Transverse colon (tissue), 4 donors: ENCODE measurements at regions not wholly inside any gene's neighbourhood (a gene's known extent, or its start where the extent isn't known, plus 50 kb on each side); places are given as distances from the start of the nearest gene placed in this dataset.

Experiments used
- DNase-seq: peaks from one replicate; pipeline ENCODE4 v3.0.0-alpha.2; 2019
- H3K27ac ChIP-seq, 4 donors: fragments of 200-600 bp; sonication (generic); 2 replicates each; pipeline ENCODE4 v1.5.1; 2016 to 2018; ENCODE audit warnings: inconsistent platforms in 4 of 4
- H3K27me3 ChIP-seq: fragments of 200-600 bp; sonication (generic); 2 replicates; pipeline ENCODE4 v1.5.1; 2017; ENCODE audit warnings: inconsistent platforms
- H3K36me3 ChIP-seq, 4 donors: fragments of 200-600 bp; sonication (generic); 2 replicates each; pipeline ENCODE4 v1.5.1; 2017 to 2019; ENCODE audit warnings: inconsistent platforms in 4 of 4
- H3K4me1 ChIP-seq, 4 donors: fragments of 200-600 bp; sonication (generic); 2 replicates each; pipeline ENCODE4 v1.5.1; 2017 to 2020; ENCODE audit warnings: inconsistent platforms in 4 of 4
- H3K4me3 ChIP-seq, 4 donors: fragments of 200-600 bp; sonication (generic); 1 replicate in 1 of 4; 2 replicates in 3 of 4; pipeline versions ENCODE4 v1.5.1 to v1.6.1; 2017 to 2019; ENCODE audit warnings: inconsistent platforms in 4 of 4
- H3K9me3 ChIP-seq, 2 donors: fragments of 200-600 bp; sonication (generic); 2 replicates each; pipeline ENCODE4 v1.5.1; 2017 to 2019; ENCODE audit warnings: inconsistent platforms in 2 of 2
- EP300 ChIP-seq: sonication (generic); formaldehyde crosslinking; IDR thresholded peaks from one replicate; pipeline ENCODE4 v1.6.1; 2017; ENCODE audit warnings: antibody characterized with exemption, low read depth
- POLR2A ChIP-seq: fragments of 450-650 bp; IDR thresholded peaks from one replicate; pipeline ENCODE4 v1.6.1; 2016; ENCODE audit warnings: antibody characterized with exemption, mild to moderate bottlenecking, moderate library complexity
- POLR2AphosphoS5 ChIP-seq, 3 donors: sonication (generic); formaldehyde crosslinking; IDR thresholded peaks; one replicate each; pipeline ENCODE4 v1.6.1; 2016; ENCODE audit warnings: antibody characterized with exemption in 3 of 3
- WGBS, 2 donors: methylation state at CpG; one replicate each; pipeline ENCODE4 v1.1.5; 2018; ENCODE audit warnings: low coverage in 1 of 2; 5-methylcytosine and 5-hydroxymethylcytosine counted together
- in situ Hi-C, 4 donors: fragments of 200-750 bp; cut with MboI; loops; one replicate each; pipeline versions ENCODE4 v1.15.0 to v1.15.1; 2017; ENCODE audit warnings: low sequenced_read_pairs in 3 of 4, low pct_ligation_motif_present in 1 of 4, low pct_unique_long_range_greater_than_20kb in 1 of 4
- intact Hi-C: fragments of 100-400 bp; cut with DNase I; formaldehyde crosslinking; loops from one replicate; pipeline ENCODE4 v1.15.1; 2023; ENCODE audit warnings: low total_unique reads
- TF ChIP-seq, protein P1 (sequence below), 5 experiments: fragments of 200-600 bp in 3 of 5; fragments of 450-650 bp in 2 of 5; sonication (generic) in 3 of 5; IDR thresholded peaks; 1 replicate in 2 of 5; 2 replicates in 3 of 5; pipeline ENCODE4 v1.5.1; 2016 to 2017; ENCODE audit warnings: antibody characterized with exemption in 5 of 5, inconsistent platforms in 3 of 5, mild to moderate bottlenecking in 2 of 5, moderate library complexity in 1 of 5

DNA sequence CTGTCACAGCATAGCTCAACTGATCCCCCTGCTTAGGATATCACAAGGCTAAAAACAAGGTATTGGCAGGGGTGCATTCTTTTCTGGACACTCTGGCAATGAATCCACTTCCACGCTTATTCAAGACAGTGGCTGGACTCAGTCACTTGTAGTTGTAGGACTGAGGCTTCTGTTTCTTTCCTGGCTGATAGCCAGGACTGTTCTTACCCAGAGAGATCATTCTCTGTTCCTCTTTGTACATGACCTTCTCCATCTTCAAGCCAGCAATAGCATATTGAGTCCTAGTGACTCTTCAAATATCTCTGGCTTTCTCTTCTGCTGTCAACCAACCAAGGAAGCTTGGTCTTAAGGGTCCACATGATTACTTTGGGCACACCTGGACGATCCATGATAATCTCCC lies 241.3 kb downstream of the RBM43 start:
- H3K9me3 ChIP-seq = no peaks in the 10 kb centered on the region
- H3K4me3 ChIP-seq = no peak overlapping the region
- H3K27me3 ChIP-seq = no peaks in the 10 kb centered on the region
- DNase-seq = no peak
- H3K4me1 ChIP-seq = no peaks in the 10 kb centered on the region
- TF ChIP-seq POLR2A (no peak), POLR2AphosphoS5 (IDR thresholded peaks at IDR 0.05) (no peak), EP300 (no peak)
- TF ChIP-seq, protein P1, sequence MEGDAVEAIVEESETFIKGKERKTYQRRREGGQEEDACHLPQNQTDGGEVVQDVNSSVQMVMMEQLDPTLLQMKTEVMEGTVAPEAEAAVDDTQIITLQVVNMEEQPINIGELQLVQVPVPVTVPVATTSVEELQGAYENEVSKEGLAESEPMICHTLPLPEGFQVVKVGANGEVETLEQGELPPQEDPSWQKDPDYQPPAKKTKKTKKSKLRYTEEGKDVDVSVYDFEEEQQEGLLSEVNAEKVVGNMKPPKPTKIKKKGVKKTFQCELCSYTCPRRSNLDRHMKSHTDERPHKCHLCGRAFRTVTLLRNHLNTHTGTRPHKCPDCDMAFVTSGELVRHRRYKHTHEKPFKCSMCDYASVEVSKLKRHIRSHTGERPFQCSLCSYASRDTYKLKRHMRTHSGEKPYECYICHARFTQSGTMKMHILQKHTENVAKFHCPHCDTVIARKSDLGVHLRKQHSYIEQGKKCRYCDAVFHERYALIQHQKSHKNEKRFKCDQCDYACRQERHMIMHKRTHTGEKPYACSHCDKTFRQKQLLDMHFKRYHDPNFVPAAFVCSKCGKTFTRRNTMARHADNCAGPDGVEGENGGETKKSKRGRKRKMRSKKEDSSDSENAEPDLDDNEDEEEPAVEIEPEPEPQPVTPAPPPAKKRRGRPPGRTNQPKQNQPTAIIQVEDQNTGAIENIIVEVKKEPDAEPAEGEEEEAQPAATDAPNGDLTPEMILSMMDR (IDR thresholded peaks at IDR 0.05) = no peak
- in situ Hi-C loops = no loop called here
- no peaks in the 10 kb centered on the region for H3K36me3 ChIP-seq
- intact Hi-C loops = no loop called here
- H3K27ac ChIP-seq = no peak overlapping the region
- 63 to 70% methylated on average over 1 to 2 of the region's 2 CpGs for WGBS, 2 donors

DNA sequence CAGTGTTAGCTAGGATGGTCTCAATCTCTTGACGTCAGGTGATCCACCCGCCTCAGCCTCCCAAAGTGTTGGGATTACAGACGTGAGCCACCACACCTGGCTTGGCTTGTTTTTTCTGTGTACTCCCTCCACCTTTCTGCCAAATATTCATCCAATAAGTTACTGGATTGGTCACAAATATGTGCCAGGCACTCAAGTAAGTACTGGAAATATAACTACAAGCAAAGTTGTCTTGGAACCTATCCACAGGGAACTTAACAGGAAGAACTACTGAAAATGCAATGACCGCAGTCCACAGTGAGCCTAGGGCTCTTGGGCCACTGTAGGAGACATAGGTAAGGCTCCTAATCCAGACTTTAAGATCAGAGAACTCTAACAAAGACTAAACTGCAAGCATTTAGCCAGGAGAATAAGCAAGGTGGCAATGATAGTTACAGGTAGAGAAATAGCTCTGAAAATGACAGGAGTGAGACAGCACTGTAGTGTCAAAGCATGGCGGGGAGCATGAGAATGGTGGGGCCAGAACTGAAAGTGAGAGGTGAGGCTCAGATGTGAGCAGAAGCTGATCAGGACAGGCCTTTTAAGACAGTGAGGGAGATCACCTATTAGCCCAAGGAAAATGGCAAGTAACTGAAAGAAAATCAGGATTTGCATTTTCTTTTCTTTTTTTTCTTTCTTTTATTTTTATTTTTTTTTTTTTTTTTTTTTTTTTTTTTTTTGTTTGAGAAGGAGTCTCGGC lies 252.1 kb downstream of the RBM43 start:
- Histone ChIP-seq H3K27me3 (no peaks in the 10 kb centered on the region), H3K9me3 (no peaks in the 10 kb centered on the region), H3K36me3 (no peaks in the 10 kb centered on the region), H3K4me3 (no peak overlapping the region), H3K4me1 (no peaks in the 10 kb centered on the region), H3K27ac (no peak overlapping the region)
- in situ Hi-C loops (no loop called here), intact Hi-C loops (no loop called here)
- 80 to 87% methylated on average over 3 to 6 of the region's 6 CpGs for WGBS, 2 donors
- TF ChIP-seq POLR2A (no peak), POLR2AphosphoS5 (IDR thresholded peaks at IDR 0.05) (no peak), EP300 (no peak)
- TF ChIP-seq, protein P1 (IDR thresholded peaks at IDR 0.05) = no peak
- no peak for DNase-seq

DNA sequence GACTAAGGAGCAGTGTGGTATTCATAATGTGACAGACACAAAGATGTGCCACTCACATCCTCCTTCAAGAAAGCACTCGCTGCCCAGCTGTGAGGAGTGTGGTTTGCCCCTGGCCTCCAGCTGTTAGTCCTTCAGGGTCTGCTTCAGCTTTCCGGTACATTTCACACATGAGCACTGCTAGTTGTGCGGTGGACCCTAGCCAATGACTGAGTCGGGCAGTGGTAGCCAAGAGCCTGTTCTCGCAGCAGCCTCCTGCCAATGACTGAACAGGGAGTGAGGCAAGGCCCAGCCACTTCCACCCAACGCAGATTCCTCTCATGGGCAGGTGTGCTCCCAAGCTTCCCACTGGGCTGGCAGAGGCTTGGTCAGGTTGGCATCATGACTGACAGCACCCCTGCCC lies 254.3 kb downstream of the RBM43 start:
- in situ Hi-C loops (no loop called here), intact Hi-C loops (no loop called here)
- no peak for DNase-seq
- no peak overlapping the region for H3K4me3 ChIP-seq
- no peak for TF ChIP-seq POLR2A
- TF ChIP-seq, protein P1 (IDR thresholded peaks at IDR 0.05) = no peak
- TF ChIP-seq POLR2AphosphoS5 (IDR thresholded peaks at IDR 0.05) = no peak
- TF ChIP-seq EP300 = no peak
- 82 to 86% methylated on average over 4 to 5 of the region's 6 CpGs for WGBS, 2 donors
- no peaks in the 10 kb centered on the region for H3K27me3 ChIP-seq
- H3K27ac ChIP-seq = no peak overlapping the region
- no peaks in the 10 kb centered on the region for H3K4me1 ChIP-seq
- no peaks in the 10 kb centered on the region for H3K9me3 ChIP-seq
- no peaks in the 10 kb centered on the region for H3K36me3 ChIP-seq

DNA sequence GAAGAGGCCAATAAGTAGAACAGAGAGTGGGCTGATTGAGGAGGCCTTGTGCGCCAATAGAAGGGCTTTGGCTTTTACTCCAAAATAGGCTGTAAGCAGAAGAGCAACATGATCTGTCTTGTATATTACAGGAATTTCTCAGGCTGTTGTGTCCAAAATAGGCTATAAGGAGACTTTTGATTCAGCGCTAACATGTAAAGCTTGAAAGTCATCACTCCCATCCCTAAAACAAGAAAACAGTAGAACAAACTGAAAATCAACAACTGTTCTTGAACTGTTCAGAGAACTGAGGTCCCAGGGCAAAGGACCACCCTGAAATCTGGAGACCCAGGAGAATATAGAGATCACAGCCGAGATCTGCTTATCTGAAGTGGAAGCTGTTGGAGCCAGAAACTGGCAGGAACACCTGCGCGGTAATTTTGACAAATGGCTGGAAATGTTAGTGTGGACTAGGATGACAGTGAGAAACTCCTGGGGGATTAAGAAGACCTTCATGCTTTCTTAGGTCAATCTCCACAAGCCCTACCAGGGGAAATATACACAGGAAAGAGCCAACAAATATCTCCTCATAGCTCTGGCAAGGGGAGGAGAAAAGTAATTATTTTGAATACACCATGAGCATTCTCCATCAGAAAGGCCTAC lies 258.6 kb downstream of the RBM43 start:
- TF ChIP-seq POLR2A (no peak), POLR2AphosphoS5 (IDR thresholded peaks at IDR 0.05) (no peak), EP300 (no peak)
- TF ChIP-seq, protein P1 (IDR thresholded peaks at IDR 0.05) = no peak
- Histone ChIP-seq H3K36me3 (no peaks in the 10 kb centered on the region), H3K9me3 (no peaks in the 10 kb centered on the region), H3K27ac (no peak overlapping the region), H3K4me1 (no peaks in the 10 kb centered on the region), H3K4me3 (no peak overlapping the region), H3K27me3 (no peaks in the 10 kb centered on the region)
- WGBS, 2 donors = 85 to 92% methylated on average over 4 to 5 of the region's 5 CpGs
- no peak for DNase-seq
- intact Hi-C loops (no loop called here), in situ Hi-C loops (no loop called here)
